Ishikawa (cell line): ENCODE measurements at regions not wholly inside any gene's neighbourhood (a gene's known extent, or its start where the extent isn't known, plus 50 kb on each side); places are given as distances from the start of the nearest gene placed in this dataset.

ENCODE experiments used
- CEBPB ChIP-seq: IDR thresholded peaks from 2 replicates; pipeline ENCODE4 v1.6.1; 2012
- RAD21 ChIP-seq: IDR thresholded peaks from 2 replicates; pipeline ENCODE4 v1.6.1; 2012; ENCODE audit warnings: low read depth
- YY1 ChIP-seq: IDR thresholded peaks from 2 replicates; pipeline ENCODE4 v1.6.1; 2012; ENCODE audit warnings: low read depth

DNA sequence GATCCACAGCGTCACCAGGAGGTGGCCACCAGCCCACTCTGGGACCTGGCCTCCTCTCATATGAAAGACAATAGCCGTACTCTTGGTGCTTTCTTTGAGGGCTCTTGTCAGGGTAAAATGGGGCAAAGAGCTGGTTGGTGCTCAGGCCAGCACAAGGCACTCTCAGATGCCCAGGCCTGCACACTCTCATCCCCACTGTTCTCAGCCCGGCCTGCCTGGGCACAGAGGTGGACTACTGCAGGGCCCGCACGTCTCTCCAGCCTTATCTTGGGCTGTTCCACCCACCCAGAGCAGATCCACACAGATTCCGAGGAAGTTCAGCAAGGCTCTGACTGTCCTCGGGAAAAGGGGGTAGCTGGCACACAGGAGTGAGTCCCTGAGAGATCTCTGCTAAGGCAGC lies 122.8 kb upstream of the PRR20G start:
- TF ChIP-seq CEBPB (no peak), YY1 (no peak), RAD21 (no peak)
